HL-60 (cell line): ENCODE measurements at regions not wholly inside any gene's neighbourhood (a gene's known extent, or its start where the extent isn't known, plus 50 kb on each side); places are given as distances from the start of the nearest gene placed in this dataset.

Experiments
- DNase-seq, 2 experiments: peaks; one replicate each; pipeline ENCODE4 v3.0.0-alpha.2; 2010 to 2020; ENCODE audit warnings: low read depth in 1 of 2, low spot score in 1 of 2
- H3K27ac ChIP-seq: fragments of 250-450 bp; sonication (Bioruptor Pico); replicated peaks from 2 replicates; pipeline ENCODE4 v1.5.1; 2020; ENCODE audit warnings: mild to moderate bottlenecking, moderate library complexity
- H3K27me3 ChIP-seq: fragments of 250-450 bp; sonication (Bioruptor Pico); 2 replicates; pipeline ENCODE4 v1.5.1; 2021; ENCODE audit warnings: mild to moderate bottlenecking, moderate library complexity; ENCODE audit not compliant: insufficient read depth, poor library complexity, severe bottlenecking
- H3K4me3 ChIP-seq: replicated peaks from 2 replicates; pipeline ENCODE4 v1.5.1; 2011; ENCODE audit warnings: mild to moderate bottlenecking, control low read depth, low read length; ENCODE audit not compliant: insufficient read depth
- CTCF ChIP-seq: IDR thresholded peaks from one replicate; pipeline ENCODE4 v1.5.1; 2011; ENCODE audit warnings: low read length, control low read depth, inconsistent platforms; ENCODE audit not compliant: insufficient read depth
- GABPA ChIP-seq: IDR thresholded peaks from 2 replicates; pipeline ENCODE4 v1.6.1; 2012; ENCODE audit warnings: low read depth
- POLR2AphosphoS5 ChIP-seq: IDR thresholded peaks from 2 replicates; pipeline ENCODE4 v1.6.1; 2012; ENCODE audit warnings: low read depth
- SPI1 ChIP-seq: IDR thresholded peaks from 2 replicates; pipeline ENCODE4 v1.6.1; 2012; ENCODE audit warnings: low read depth, mild to moderate bottlenecking, borderline replicate concordance
- TF ChIP-seq, protein P1 (sequence below): IDR thresholded peaks from 2 replicates; pipeline ENCODE4 v1.6.1; 2012; ENCODE audit warnings: low read depth; ENCODE audit not compliant: insufficient replicate concordance

DNA sequence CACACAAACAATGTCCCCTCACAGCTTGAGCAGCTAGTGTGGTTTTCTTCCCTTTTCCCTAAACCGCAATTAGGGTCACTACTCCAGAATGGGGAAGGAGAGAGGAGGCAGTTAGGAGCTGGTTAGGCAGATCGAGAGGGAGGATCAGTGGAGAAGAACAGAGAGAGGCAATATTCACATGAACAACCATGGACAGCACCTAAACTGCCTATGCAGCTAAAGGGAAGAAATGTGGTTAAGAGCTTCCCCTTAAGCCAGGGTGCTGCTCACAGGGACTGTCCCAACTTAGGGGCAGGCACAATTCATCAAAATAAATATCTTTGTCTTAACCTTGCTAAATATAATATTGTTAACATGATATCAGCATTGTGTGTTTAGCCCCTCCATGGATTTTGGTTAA lies 359.3 kb upstream of the CDH18 start:
- no peak for DNase-seq
- no peak for TF ChIP-seq POLR2AphosphoS5
- no peak for TF ChIP-seq CTCF
- TF ChIP-seq, protein P1, sequence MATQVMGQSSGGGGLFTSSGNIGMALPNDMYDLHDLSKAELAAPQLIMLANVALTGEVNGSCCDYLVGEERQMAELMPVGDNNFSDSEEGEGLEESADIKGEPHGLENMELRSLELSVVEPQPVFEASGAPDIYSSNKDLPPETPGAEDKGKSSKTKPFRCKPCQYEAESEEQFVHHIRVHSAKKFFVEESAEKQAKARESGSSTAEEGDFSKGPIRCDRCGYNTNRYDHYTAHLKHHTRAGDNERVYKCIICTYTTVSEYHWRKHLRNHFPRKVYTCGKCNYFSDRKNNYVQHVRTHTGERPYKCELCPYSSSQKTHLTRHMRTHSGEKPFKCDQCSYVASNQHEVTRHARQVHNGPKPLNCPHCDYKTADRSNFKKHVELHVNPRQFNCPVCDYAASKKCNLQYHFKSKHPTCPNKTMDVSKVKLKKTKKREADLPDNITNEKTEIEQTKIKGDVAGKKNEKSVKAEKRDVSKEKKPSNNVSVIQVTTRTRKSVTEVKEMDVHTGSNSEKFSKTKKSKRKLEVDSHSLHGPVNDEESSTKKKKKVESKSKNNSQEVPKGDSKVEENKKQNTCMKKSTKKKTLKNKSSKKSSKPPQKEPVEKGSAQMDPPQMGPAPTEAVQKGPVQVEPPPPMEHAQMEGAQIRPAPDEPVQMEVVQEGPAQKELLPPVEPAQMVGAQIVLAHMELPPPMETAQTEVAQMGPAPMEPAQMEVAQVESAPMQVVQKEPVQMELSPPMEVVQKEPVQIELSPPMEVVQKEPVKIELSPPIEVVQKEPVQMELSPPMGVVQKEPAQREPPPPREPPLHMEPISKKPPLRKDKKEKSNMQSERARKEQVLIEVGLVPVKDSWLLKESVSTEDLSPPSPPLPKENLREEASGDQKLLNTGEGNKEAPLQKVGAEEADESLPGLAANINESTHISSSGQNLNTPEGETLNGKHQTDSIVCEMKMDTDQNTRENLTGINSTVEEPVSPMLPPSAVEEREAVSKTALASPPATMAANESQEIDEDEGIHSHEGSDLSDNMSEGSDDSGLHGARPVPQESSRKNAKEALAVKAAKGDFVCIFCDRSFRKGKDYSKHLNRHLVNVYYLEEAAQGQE = peak; percentile 88
- no peak overlapping the region for H3K4me3 ChIP-seq
- H3K27ac ChIP-seq = no peak overlapping the region
- no peaks in the 10 kb centered on the region for H3K27me3 ChIP-seq

DNA sequence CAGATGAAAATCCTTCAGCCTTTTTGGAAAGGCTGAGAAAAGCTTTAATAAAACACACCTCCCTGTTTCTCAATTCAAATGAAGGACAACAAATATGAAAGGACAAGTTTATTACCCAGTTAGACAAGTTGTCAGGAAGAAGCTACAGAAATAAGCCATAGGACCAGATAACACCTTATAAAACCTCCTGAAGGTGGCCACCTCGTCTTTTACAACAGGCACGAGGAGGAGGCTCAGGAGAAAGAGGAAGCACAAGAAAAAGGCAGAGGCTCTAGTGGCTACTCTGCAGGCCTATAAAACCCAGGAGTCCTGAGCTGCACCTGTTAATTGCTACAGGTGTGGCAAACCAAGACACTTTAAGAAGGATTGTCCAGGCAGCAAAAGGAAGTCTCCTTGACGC lies 352.1 kb upstream of the CDH18 start:
- TF ChIP-seq SPI1 = peak; percentile 28; the same call in 1 of the 2 replicates
- TF ChIP-seq, protein P1 = no peak
- DNase-seq = peak in 1 of 2 experiments; percentile 33

DNA sequence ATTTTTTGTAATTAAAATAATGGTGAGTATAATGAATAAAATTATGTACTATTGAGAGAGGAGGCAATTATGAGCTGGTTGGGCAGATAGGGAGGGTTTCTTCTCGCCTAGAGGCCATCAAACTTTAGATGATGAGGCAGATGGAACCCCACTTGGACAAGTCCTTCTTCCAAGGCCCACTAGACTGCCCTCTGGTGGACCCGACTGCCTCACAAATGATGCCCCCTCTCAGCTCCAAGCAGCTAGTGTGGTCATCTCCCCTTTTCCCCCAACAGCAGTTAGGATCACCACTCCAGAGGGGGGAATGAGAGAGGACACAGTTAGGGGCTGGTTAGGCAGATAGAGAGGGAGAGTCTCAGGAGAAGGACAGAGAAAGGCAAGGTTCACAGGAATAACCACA lies 348.0 kb upstream of the CDH18 start:
- TF ChIP-seq, protein P1 = no peak
- no peak for TF ChIP-seq GABPA
- no peak for TF ChIP-seq CTCF
- TF ChIP-seq POLR2AphosphoS5 = no peak
- TF ChIP-seq SPI1 = no peak

More for the DNA sequence above, 352.1 kb upstream of the CDH18 start:
- H3K4me3 ChIP-seq = no peak overlapping the region
- H3K27ac ChIP-seq = no peak overlapping the region
- no peaks in the 10 kb centered on the region for H3K27me3 ChIP-seq

GRCh38 chr5:20331826-20332225 lies 343.8 kb upstream of the CDH18 start:
- Histone ChIP-seq H3K4me3 (no peak overlapping the region), H3K27me3 (no peaks in the 10 kb centered on the region), H3K27ac (no peak overlapping the region)
- TF ChIP-seq GABPA (no peak), SPI1 (no peak), POLR2AphosphoS5 (no peak), CTCF (no peak)
- TF ChIP-seq, protein P1 = no peak
- no peak for DNase-seq

More for the DNA sequence above, 348.0 kb upstream of the CDH18 start:
- Histone ChIP-seq H3K4me3 (no peak overlapping the region), H3K27me3 (no peaks in the 10 kb centered on the region), H3K27ac (no peak overlapping the region)
- no peak for DNase-seq
